Natural killer cell (primary cell): ENCODE measurements at regions not wholly inside any gene's neighbourhood (a gene's known extent, or its start where the extent isn't known, plus 50 kb on each side); places are given as distances from the start of the nearest gene placed in this dataset.

Experiments
- ATAC-seq, 3 donors: fragments of 150-1000 bp in 2 of 3; fragments of 200-7000 bp in 1 of 3; cut with Tn5 transposase; 1 replicate in 1 of 3; 2 replicates in 2 of 3; pipeline ENCODE4 v1.10.0; 2021; ENCODE audit warnings: mild to moderate bottlenecking in 2 of 3, moderate library complexity in 2 of 3
- DNase-seq, 2 donors: peaks; one replicate each; pipeline versions ENCODE4 v3.0.0 to v3.0.0-alpha.2; 2013 to 2021; ENCODE audit warnings: mixed read lengths in 1 of 2
- H3K27ac ChIP-seq: one replicate; pipeline ENCODE4 v1.5.1; 2013; ENCODE audit warnings: mild to moderate bottlenecking, low read length
- H3K27me3 ChIP-seq: one replicate; pipeline ENCODE4 v1.6.1; 2013; ENCODE audit warnings: low read length; ENCODE audit not compliant: control insufficient read depth, insufficient read depth
- H3K36me3 ChIP-seq: one replicate; pipeline ENCODE4 v1.6.1; 2013; ENCODE audit warnings: low read length; ENCODE audit not compliant: control insufficient read depth, insufficient read depth
- H3K4me1 ChIP-seq: one replicate; pipeline ENCODE4 v1.6.1; 2013; ENCODE audit warnings: low read length; ENCODE audit not compliant: control insufficient read depth, insufficient read depth
- H3K4me3 ChIP-seq: one replicate; pipeline ENCODE4 v1.5.1; 2013; ENCODE audit warnings: low read length
- H3K9me3 ChIP-seq: one replicate; pipeline ENCODE4 v1.6.1; 2013; ENCODE audit warnings: low read length; ENCODE audit not compliant: control insufficient read depth, insufficient read depth
- H3K27ac Mint-ChIP-seq, 2 donors: one replicate each; pipeline ENCODE4 v1.8.0; 2022; ENCODE audit warnings: mild to moderate bottlenecking in 2 of 2, mixed read lengths in 2 of 2, moderate library complexity in 1 of 2
- H3K27me3 Mint-ChIP-seq, 2 donors: one replicate each; pipeline ENCODE4 v1.8.0; 2022; ENCODE audit warnings: low read depth in 2 of 2, mixed read lengths in 2 of 2
- H3K36me3 Mint-ChIP-seq: one replicate; pipeline ENCODE4 v1.8.0; 2022; ENCODE audit warnings: mixed read lengths
- H3K4me1 Mint-ChIP-seq, 2 donors: one replicate each; pipeline ENCODE4 v1.8.0; 2022; ENCODE audit warnings: mixed read lengths in 2 of 2
- H3K4me3 Mint-ChIP-seq: one replicate; pipeline ENCODE4 v1.8.0; 2022; ENCODE audit warnings: mild to moderate bottlenecking, moderate library complexity, mixed read lengths
- H3K9me3 Mint-ChIP-seq, 2 donors: one replicate each; pipeline ENCODE4 v1.8.0; 2022; ENCODE audit warnings: mixed read lengths in 2 of 2
- CTCF ChIP-seq: fragments of 200-600 bp; IDR thresholded peaks from one replicate; pipeline ENCODE4 v1.8.0; 2022; ENCODE audit warnings: antibody characterized with exemption
- WGBS: methylation state at CpG from one replicate; pipeline ENCODE4 v1.1.7; 2013; ENCODE audit warnings: missing lambda C conversion rate; ENCODE audit not compliant: insufficient coverage; 5-methylcytosine and 5-hydroxymethylcytosine counted together
- intact Hi-C: fragments of 100-400 bp; cut with micrococcal nuclease; formaldehyde crosslinking; loops from one replicate; pipeline ENCODE4 v1.14.2; 2022

DNA sequence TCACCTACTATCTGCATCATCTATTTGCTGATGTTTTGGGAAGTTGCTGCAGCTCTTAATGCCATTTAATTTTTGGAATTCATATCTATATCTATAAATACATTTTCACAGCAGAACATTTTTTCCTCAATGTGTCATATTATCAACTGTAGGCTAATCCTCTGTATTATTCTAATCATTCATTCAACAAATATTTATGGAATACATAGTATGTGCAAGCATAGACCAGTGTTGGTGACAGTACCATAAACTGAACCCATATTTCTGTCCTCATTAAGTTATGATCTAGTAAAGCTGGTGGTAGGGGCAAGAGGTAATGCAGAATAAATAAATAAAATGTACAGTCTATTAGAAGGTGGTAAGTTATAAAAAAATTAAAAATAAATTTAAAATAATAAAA, 585.3 kb upstream of the BCHE start:
- no peak overlapping the region for H3K27ac Mint-ChIP-seq
- no peaks in the 10 kb centered on the region for H3K27me3 Mint-ChIP-seq
- H3K4me3 Mint-ChIP-seq: no peak overlapping the region
- Histone ChIP-seq H3K4me1 (no peaks in the 10 kb centered on the region), H3K4me3 (no peak overlapping the region), H3K9me3 (peaks cover 6% of the 10 kb centered on the region), H3K27ac (no peak overlapping the region), H3K36me3 (no peaks in the 10 kb centered on the region), H3K27me3 (no peaks in the 10 kb centered on the region)
- ATAC-seq (no peak), DNase-seq (no peak)
- H3K4me1 Mint-ChIP-seq: no peaks in the 10 kb centered on the region
- peaks cover 13 to 30% of the 10 kb centered on the region in 2 donors for H3K9me3 Mint-ChIP-seq
- no peak for TF ChIP-seq CTCF
- intact Hi-C loops: no loop called here
- no peaks in the 10 kb centered on the region for H3K36me3 Mint-ChIP-seq

GRCh38 chr3:166420071-166420470, 582.8 kb upstream of the BCHE start:
- Mint-ChIP-seq H3K9me3 (peaks cover 13 to 25% of the 10 kb centered on the region in 2 donors), H3K36me3 (no peaks in the 10 kb centered on the region)

DNA sequence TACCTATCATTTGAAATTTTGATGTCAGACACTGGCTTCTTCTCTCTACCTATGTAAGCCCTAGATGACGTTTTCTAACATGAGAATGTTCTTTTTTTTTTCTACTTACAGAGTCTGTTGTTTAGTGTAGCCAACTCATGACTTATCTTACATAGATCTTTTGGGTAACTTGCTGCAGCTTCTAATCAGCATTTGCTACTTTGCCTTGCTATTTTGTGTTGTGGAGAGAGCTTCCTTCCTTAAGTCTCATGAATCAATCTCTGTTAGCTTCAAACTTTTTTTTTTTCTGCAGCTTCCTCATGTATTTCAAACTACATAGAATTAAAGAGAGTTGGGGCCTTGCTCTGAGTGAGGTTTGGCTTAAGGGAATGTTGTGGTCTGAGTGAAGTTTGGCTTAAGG, 568.7 kb upstream of the BCHE start:
- ATAC-seq (no peak), DNase-seq (no peak)
- Histone ChIP-seq H3K27me3 (no peaks in the 10 kb centered on the region), H3K9me3 (peaks cover 2% of the 10 kb centered on the region), H3K4me3 (no peak overlapping the region), H3K36me3 (no peaks in the 10 kb centered on the region), H3K4me1 (no peaks in the 10 kb centered on the region), H3K27ac (no peak overlapping the region)
- no peaks in the 10 kb centered on the region for H3K36me3 Mint-ChIP-seq
- no peak overlapping the region for H3K27ac Mint-ChIP-seq
- intact Hi-C loops: no loop called here
- H3K4me1 Mint-ChIP-seq: no peaks in the 10 kb centered on the region
- H3K4me3 Mint-ChIP-seq: no peak overlapping the region
- H3K27me3 Mint-ChIP-seq: no peaks in the 10 kb centered on the region
- no peak for TF ChIP-seq CTCF
- H3K9me3 Mint-ChIP-seq: peaks cover 3 to 10% of the 10 kb centered on the region in 2 donors
- WGBS: 0% methylated on average over 1 of the region's 1 CpG

More at GRCh38 chr3:166420071-166420470, 582.8 kb upstream of the BCHE start:
- ATAC-seq (no peak), DNase-seq (no peak)
- no peak for TF ChIP-seq CTCF
- Histone ChIP-seq H3K4me3 (no peak overlapping the region), H3K9me3 (peaks cover 4% of the 10 kb centered on the region), H3K27me3 (no peaks in the 10 kb centered on the region), H3K4me1 (no peaks in the 10 kb centered on the region), H3K27ac (no peak overlapping the region), H3K36me3 (no peaks in the 10 kb centered on the region)
- WGBS: no CpG with 5 or more reads among the region's 2 CpGs
- Mint-ChIP-seq H3K27ac (no peak overlapping the region), H3K4me1 (no peaks in the 10 kb centered on the region), H3K27me3 (no peaks in the 10 kb centered on the region), H3K4me3 (no peak overlapping the region)
- intact Hi-C loops: no loop called here

GRCh38 chr3:166405465-166405864, 568.2 kb upstream of the BCHE start:
- no peak overlapping the region for H3K27ac Mint-ChIP-seq
- Histone ChIP-seq H3K27me3 (no peaks in the 10 kb centered on the region), H3K4me1 (no peaks in the 10 kb centered on the region), H3K27ac (no peak overlapping the region), H3K36me3 (no peaks in the 10 kb centered on the region), H3K9me3 (peaks cover 2% of the 10 kb centered on the region), H3K4me3 (no peak overlapping the region)
- peaks cover 3 to 10% of the 10 kb centered on the region in 2 donors for H3K9me3 Mint-ChIP-seq
- DNase-seq (no peak), ATAC-seq (no peak)
- TF ChIP-seq CTCF: no peak
- H3K36me3 Mint-ChIP-seq: no peaks in the 10 kb centered on the region
- H3K4me1 Mint-ChIP-seq: no peaks in the 10 kb centered on the region
- no peaks in the 10 kb centered on the region for H3K27me3 Mint-ChIP-seq
- no peak overlapping the region for H3K4me3 Mint-ChIP-seq
- intact Hi-C loops: no loop called here
